OCI-LY7 (cell line): ENCODE measurements at regions not wholly inside any gene's neighbourhood (a gene's known extent, or its start where the extent isn't known, plus 50 kb on each side); places are given as distances from the start of the nearest gene placed in this dataset.

Experiments used
- CTCF ChIP-seq: fragments of 200-600 bp; sonication (generic); conservative IDR thresholded peaks from 2 replicates; pipeline ENCODE4 v1.5.1; 2014; ENCODE audit warnings: mild to moderate bottlenecking, antibody characterized with exemption, low read length, moderate library complexity, mixed read lengths
- EZH2phosphoT487 ChIP-seq: fragments of 200-600 bp; sonication (generic); IDR thresholded peaks from 2 replicates; pipeline ENCODE4 v1.6.1; 2018; ENCODE audit warnings: low read depth, borderline replicate concordance, mild to moderate bottlenecking, mixed run types, antibody characterized with exemption, low read length, moderate library complexity, mixed read lengths

GRCh38 chr6:138608896-138609295 lies 109.6 kb upstream of the NHSL1 start:
- TF ChIP-seq CTCF, result no peak
- TF ChIP-seq EZH2phosphoT487, result no peak
